ENCODE measurements at regions not wholly inside any gene's neighbourhood (a gene's known extent, or its start where the extent isn't known, plus 50 kb on each side); places are given as distances from the start of the nearest gene placed in this dataset.

GRCh38 chr5:28691526-28691925 lies 1653.1 kb upstream of the CDH9 start:
- POLR2A ChIA-PET (ENCODE audit: low non-redundant PET) = no interaction called here
- CTCF ChIA-PET = interaction anchor here (0.6 kb wide), 1 partner anchor 125 kb away, joined by 3 read pairs; no protein-coding TSS in a partner anchor
- TF ChIP-seq CTCF (conservative IDR thresholded peaks at IDR 0.05; ENCODE audit: low read depth) = no peak
- DNase-seq (ENCODE audit: low spot score) = no peak
- H3K27ac ChIP-seq = no peak overlapping the region

- H3K27ac ChIP-seq = no peak overlapping the region
- POLR2A ChIA-PET (ENCODE audit: low non-redundant PET) = no interaction called here
- no peak for DNase-seq (ENCODE audit: low spot score)
- no peak for TF ChIP-seq CTCF (conservative IDR thresholded peaks at IDR 0.05; ENCODE audit: low read depth)
- CTCF ChIA-PET = no interaction called here
Measured at GRCh38 chr5:28685794-28686193, 1647.4 kb upstream of the CDH9 start.

GRCh38 chr5:28678899-28679298 lies 1640.5 kb upstream of the CDH9 start:
- CTCF ChIA-PET = no interaction called here
- no peak overlapping the region for H3K27ac ChIP-seq
- POLR2A ChIA-PET (ENCODE audit: low non-redundant PET) = no interaction called here
- TF ChIP-seq CTCF (conservative IDR thresholded peaks at IDR 0.05; ENCODE audit: low read depth) = no peak
- no peak for DNase-seq (ENCODE audit: low spot score)

GRCh38 chr5:28666110-28666509 lies 1627.7 kb upstream of the CDH9 start:
- no peak for TF ChIP-seq CTCF (conservative IDR thresholded peaks at IDR 0.05; ENCODE audit: low read depth)
- CTCF ChIA-PET = no interaction called here
- POLR2A ChIA-PET (ENCODE audit: low non-redundant PET) = no interaction called here
- DNase-seq (ENCODE audit: low spot score) = no peak
- H3K27ac ChIP-seq = no peak overlapping the region

GRCh38 chr5:28648108-28648507 lies 1609.7 kb upstream of the CDH9 start:
- ChIA-PET POLR2A (ENCODE audit: low non-redundant PET) (no interaction called here), CTCF (no interaction called here)
- TF ChIP-seq CTCF (conservative IDR thresholded peaks at IDR 0.05; ENCODE audit: low read depth) = no peak
- peak; percentile 15 for DNase-seq (ENCODE audit: low spot score)
- no peak overlapping the region for H3K27ac ChIP-seq

GRCh38 chr5:28632607-28633006 lies 1594.2 kb upstream of the CDH9 start:
- ChIA-PET POLR2A (ENCODE audit: low non-redundant PET) (no interaction called here), CTCF (interaction anchor here (0.6 kb wide), 1 partner anchor 373 kb away, joined by 4 read pairs; no protein-coding TSS in a partner anchor)
- H3K27ac ChIP-seq = no peak overlapping the region
- TF ChIP-seq CTCF (conservative IDR thresholded peaks at IDR 0.05; ENCODE audit: low read depth) = no peak
- DNase-seq (ENCODE audit: low spot score) = no peak

- H3K27ac ChIP-seq = no peak overlapping the region
- CTCF ChIA-PET = no interaction called here
- peak; percentile 4 for DNase-seq (ENCODE audit: low spot score)
- TF ChIP-seq CTCF (conservative IDR thresholded peaks at IDR 0.05; ENCODE audit: low read depth) = no peak
- POLR2A ChIA-PET (ENCODE audit: low non-redundant PET) = no interaction called here
Measured at GRCh38 chr5:28603869-28604268, 1565.5 kb upstream of the CDH9 start.
